GM21737 (cell line): ENCODE measurements at regions not wholly inside any gene's neighbourhood (a gene's known extent, or its start where the extent isn't known, plus 50 kb on each side); places are given as distances from the start of the nearest gene placed in this dataset.
"Not testable (repeated sequence)": the region's sequence is repeated elsewhere in the genome, so short reads cannot be mapped to it uniquely, and the experiment has no call there.

Experiments
- ATAC-seq: cut with Tn5 transposase; IDR thresholded peaks from one replicate; pipeline ENCODE4 v1.9.1; 2021; ENCODE audit warnings: mild to moderate bottlenecking, moderate library complexity; ENCODE audit not compliant: unreplicated experiment

- no peak for ATAC-seq
Observed at GRCh38 chr14:77985211-77985615, 185.0 kb upstream of the NRXN3 start.

- no peak for ATAC-seq
Observed at GRCh38 chr14:77986773-77987172, 183.4 kb upstream of the NRXN3 start.

GRCh38 chr14:77988096-77988870, 181.9 kb upstream of the NRXN3 start:
- ATAC-seq = no peak

GRCh38 chr14:77988970-77989369, 181.2 kb upstream of the NRXN3 start:
- ATAC-seq = no peak

GRCh38 chr14:77989441-77989991, 180.7 kb upstream of the NRXN3 start:
- ATAC-seq = no peak

GRCh38 chr14:77990337-77990736, 179.8 kb upstream of the NRXN3 start:
- no peak for ATAC-seq

- ATAC-seq = no peak
Observed at GRCh38 chr14:77991128-77991772, 178.9 kb upstream of the NRXN3 start.

- ATAC-seq = peak; percentile 89
Observed at GRCh38 chr14:78005325-78005724, 164.8 kb upstream of the NRXN3 start.

GRCh38 chr14:78007160-78007559, 163.0 kb upstream of the NRXN3 start:
- no peak for ATAC-seq

- no peak for ATAC-seq
Observed at GRCh38 chr14:78010688-78011087, 159.5 kb upstream of the NRXN3 start.

GRCh38 chr14:78013911-78014310, 156.3 kb upstream of the NRXN3 start:
- not testable (repeated sequence) for ATAC-seq

GRCh38 chr14:78016532-78016931, 153.6 kb upstream of the NRXN3 start:
- ATAC-seq = no peak

GRCh38 chr14:78018283-78018682, 151.9 kb upstream of the NRXN3 start:
- ATAC-seq = no peak

- no peak for ATAC-seq
Observed at GRCh38 chr14:78022059-78022458, 148.1 kb upstream of the NRXN3 start.

- ATAC-seq = no peak
Observed at GRCh38 chr14:78023112-78023511, 147.1 kb upstream of the NRXN3 start.

GRCh38 chr14:78028471-78028870, 141.7 kb upstream of the NRXN3 start:
- ATAC-seq = no peak

- ATAC-seq = no peak
Observed at GRCh38 chr14:78029601-78030372, 140.4 kb upstream of the NRXN3 start.

- no peak for ATAC-seq
Observed at GRCh38 chr14:78043349-78043748, 126.8 kb upstream of the NRXN3 start.

- no peak for ATAC-seq
Observed at GRCh38 chr14:78048120-78048519, 122.1 kb upstream of the NRXN3 start.

GRCh38 chr14:78056890-78057289, 113.3 kb upstream of the NRXN3 start:
- ATAC-seq = not testable (repeated sequence)

- no peak for ATAC-seq
Observed at GRCh38 chr14:78070344-78070743, 99.8 kb upstream of the NRXN3 start.
